ENCODE measurements at regions not wholly inside any gene's neighbourhood (a gene's known extent, or its start where the extent isn't known, plus 50 kb on each side); places are given as distances from the start of the nearest gene placed in this dataset.
"Not testable (repeated sequence)": the region's sequence is repeated elsewhere in the genome, so short reads cannot be mapped to it uniquely, and the experiment has no call there.

- no peak for TF ChIP-seq POLR2A (IDR thresholded peaks at IDR 0.05)
- TF ChIP-seq, protein P1, sequence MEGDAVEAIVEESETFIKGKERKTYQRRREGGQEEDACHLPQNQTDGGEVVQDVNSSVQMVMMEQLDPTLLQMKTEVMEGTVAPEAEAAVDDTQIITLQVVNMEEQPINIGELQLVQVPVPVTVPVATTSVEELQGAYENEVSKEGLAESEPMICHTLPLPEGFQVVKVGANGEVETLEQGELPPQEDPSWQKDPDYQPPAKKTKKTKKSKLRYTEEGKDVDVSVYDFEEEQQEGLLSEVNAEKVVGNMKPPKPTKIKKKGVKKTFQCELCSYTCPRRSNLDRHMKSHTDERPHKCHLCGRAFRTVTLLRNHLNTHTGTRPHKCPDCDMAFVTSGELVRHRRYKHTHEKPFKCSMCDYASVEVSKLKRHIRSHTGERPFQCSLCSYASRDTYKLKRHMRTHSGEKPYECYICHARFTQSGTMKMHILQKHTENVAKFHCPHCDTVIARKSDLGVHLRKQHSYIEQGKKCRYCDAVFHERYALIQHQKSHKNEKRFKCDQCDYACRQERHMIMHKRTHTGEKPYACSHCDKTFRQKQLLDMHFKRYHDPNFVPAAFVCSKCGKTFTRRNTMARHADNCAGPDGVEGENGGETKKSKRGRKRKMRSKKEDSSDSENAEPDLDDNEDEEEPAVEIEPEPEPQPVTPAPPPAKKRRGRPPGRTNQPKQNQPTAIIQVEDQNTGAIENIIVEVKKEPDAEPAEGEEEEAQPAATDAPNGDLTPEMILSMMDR (IDR thresholded peaks at IDR 0.05), result no peak
- no peak for DNase-seq
- no peaks in the 10 kb centered on the region for H3K36me3 ChIP-seq
- intact Hi-C loops (cut with DNase I), result no loop called here
- peak overlapping the region in 1 of 3 donors; percentile 45 for H3K27ac ChIP-seq
- no peaks in the 10 kb centered on the region for H3K27me3 ChIP-seq
- H3K9me3 ChIP-seq, result no peaks in the 10 kb centered on the region
- WGBS, 2 donors, result 68 to 71% methylated on average over 7 of the region's 7 CpGs
- H3K4me1 ChIP-seq, result peaks cover 33 to 43% of the 10 kb centered on the region in 2 donors
- H3K4me3 ChIP-seq (replicated peaks in 1 of 3), result no peak overlapping the region
Measured at GRCh38 chr1:94755675-94756074, 64.5 kb upstream of the SLC44A3 start.

GRCh38 chr1:94755016-94755415 is 65.1 kb upstream of the SLC44A3 start:
- not testable (repeated sequence) for DNase-seq, H3K27me3 ChIP-seq
- 86 to 94% methylated on average over 3 of the region's 3 CpGs for WGBS, 2 donors

GRCh38 chr1:94754570-94754969 is 65.6 kb upstream of the SLC44A3 start:
- Histone ChIP-seq H3K36me3 (no peaks in the 10 kb centered on the region), H3K27ac (peak overlapping the region; percentile 79 to 94 (median 85)), H3K9me3 (no peaks in the 10 kb centered on the region), H3K4me1 (peaks cover 33 to 43% of the 10 kb centered on the region in 2 donors), H3K27me3 (no peaks in the 10 kb centered on the region), H3K4me3 (replicated peaks in 1 of 3) (no peak overlapping the region)
- WGBS, 2 donors, result 83 to 89% methylated on average over 4 of the region's 4 CpGs
- TF ChIP-seq, protein P1 (IDR thresholded peaks at IDR 0.05), result no peak
- TF ChIP-seq POLR2A (IDR thresholded peaks at IDR 0.05), result no peak
- intact Hi-C loops (cut with DNase I), result no loop called here
- no peak for DNase-seq

More at GRCh38 chr1:94755016-94755415, 65.1 kb upstream of the SLC44A3 start:
- intact Hi-C loops (cut with DNase I); H3K36me3 ChIP-seq; H3K4me3 ChIP-seq (replicated peaks in 1 of 3); H3K9me3 ChIP-seq: not testable (repeated sequence)
- H3K27ac ChIP-seq, result peak overlapping the region in 2 of 3 donors; percentile 35 to 85
- H3K4me1 ChIP-seq, result peaks cover 33 to 43% of the 10 kb centered on the region in 2 donors

GRCh38 chr1:94754095-94754494 is 66.1 kb upstream of the SLC44A3 start:
- TF ChIP-seq, protein P1 (IDR thresholded peaks at IDR 0.05), result no peak
- TF ChIP-seq POLR2A (IDR thresholded peaks at IDR 0.05), result no peak
- Histone ChIP-seq H3K4me1 (peaks cover 33 to 43% of the 10 kb centered on the region in 2 donors), H3K27me3 (no peaks in the 10 kb centered on the region), H3K27ac (peak overlapping the region; percentile 79 to 94 (median 85)), H3K36me3 (no peaks in the 10 kb centered on the region), H3K4me3 (replicated peaks in 1 of 3) (no peak overlapping the region), H3K9me3 (no peaks in the 10 kb centered on the region)
- 87 to 90% methylated on average over 2 of the region's 2 CpGs for WGBS, 2 donors
- DNase-seq, result no peak
- intact Hi-C loops (cut with DNase I), result no loop called here

GRCh38 chr1:94753171-94753972 is 66.8 kb upstream of the SLC44A3 start:
- Histone ChIP-seq H3K27me3 (no peaks in the 10 kb centered on the region), H3K9me3 (no peaks in the 10 kb centered on the region), H3K4me1 (peaks cover 33 to 43% of the 10 kb centered on the region in 2 donors), H3K4me3 (replicated peaks in 1 of 3) (no peak overlapping the region), H3K36me3 (no peaks in the 10 kb centered on the region), H3K27ac (peak overlapping the region; percentile 79 to 94 (median 85))
- intact Hi-C loops (cut with DNase I), result no loop called here
- WGBS, 2 donors, result 39 to 64% methylated on average over 6 of the region's 6 CpGs
- peak; percentile 83 to 86 for DNase-seq
- TF ChIP-seq POLR2A (IDR thresholded peaks at IDR 0.05), result peak in 1 of 2 donors; percentile 29
- TF ChIP-seq, protein P1 (IDR thresholded peaks at IDR 0.05), result no peak

DNA sequence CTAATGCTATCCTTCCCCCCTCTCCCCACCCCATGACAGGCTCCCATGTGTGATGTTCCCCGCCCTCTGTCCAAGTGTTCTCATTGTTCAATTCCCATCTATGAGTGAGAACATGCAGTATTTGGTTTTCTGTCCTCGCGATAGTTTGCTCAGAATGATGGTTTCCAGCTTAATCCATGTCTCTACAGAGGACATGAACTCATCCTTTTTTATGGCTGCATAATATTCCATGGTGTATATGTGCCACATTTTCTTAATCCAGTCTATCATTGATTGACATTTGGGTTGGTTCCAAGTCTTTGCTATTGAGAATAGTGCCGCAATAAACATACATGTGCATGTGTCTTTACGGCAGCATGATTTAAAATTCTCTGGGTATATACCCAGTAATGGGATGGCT is 68.7 kb upstream of the SLC44A3 start:
- 79 to 98% methylated on average over 5 of the region's 5 CpGs for WGBS, 2 donors
- intact Hi-C loops (cut with DNase I); H3K9me3 ChIP-seq; H3K27ac ChIP-seq; DNase-seq; H3K4me3 ChIP-seq (replicated peaks in 1 of 3); H3K36me3 ChIP-seq; H3K27me3 ChIP-seq: not testable (repeated sequence)
- H3K4me1 ChIP-seq, result peaks cover 30 to 32% of the 10 kb centered on the region in 2 donors

All from thyroid gland (tissue), 4 donors.